A549 (cell line): ENCODE measurements at regions not wholly inside any gene's neighbourhood (a gene's known extent, or its start where the extent isn't known, plus 50 kb on each side); places are given as distances from the start of the nearest gene placed in this dataset.

ENCODE experiments used
- ATAC-seq, 2 experiments: fragments of 200-7000 bp in 1 of 2; fragments of >200 bp in 1 of 2; cut with Nextera tagmentation in 1 of 2; cut with Tn5 transposase in 1 of 2; 3 replicates each; pipeline versions ENCODE4 v1.8.0 to v1.9.1; 2018 to 2020; ENCODE audit warnings: mild to moderate bottlenecking in 1 of 2, moderate library complexity in 1 of 2
- CTCF ChIA-PET: fragments of 300-600 bp; sonication (Branson Sonifier 250); formaldehyde crosslinking; extraction: SDS; loops from one replicate; lab custom pipeline; 2021; ENCODE audit warnings: antibody characterized with exemption, inconsistent platforms; lab: Yijun Ruan, JAX
- POLR2A ChIA-PET: fragments of 350-600 bp; formaldehyde crosslinking; extraction: SDS; loops from one replicate; lab custom pipeline; 2021; ENCODE audit warnings: antibody characterized with exemption, inconsistent platforms; lab: Yijun Ruan, JAX
- DNase-seq, 2 experiments: peaks; one replicate each; pipeline versions ENCODE4 v3.0.0 to v3.0.0-alpha.2; 2011 to 2016; ENCODE audit warnings: low read depth in 1 of 2, low spot score in 1 of 2
- FAIRE-seq: peaks from 2 replicates; lab custom pipeline; 2011; peaks lifted over from hg19 to GRCh38; lab: Jason Lieb, UNC
- H3K27ac ChIP-seq, 2 experiments: fragments of >200 bp; sonication (Bioruptor Twin); formaldehyde crosslinking; 3 replicates each; pipeline ENCODE4 v1.5.1; 2016 to 2017
- H3K4me1 ChIP-seq: fragments of >200 bp; sonication (Bioruptor Twin); formaldehyde crosslinking; 3 replicates; pipeline ENCODE4 v1.6.1; 2016
- H3K4me2 ChIP-seq: fragments of >200 bp; sonication (Bioruptor Twin); formaldehyde crosslinking; 3 replicates; pipeline ENCODE4 v1.6.1; 2016
- H3K4me3 ChIP-seq: fragments of >200 bp; sonication (Bioruptor Twin); formaldehyde crosslinking; 3 replicates; pipeline ENCODE4 v1.5.1; 2016
- H3K9me3 ChIP-seq: fragments of >200 bp; sonication (Bioruptor Twin); formaldehyde crosslinking; 3 replicates; pipeline ENCODE4 v1.6.1; 2016
- CBX2 ChIP-seq: fragments of 200-600 bp; sonication (generic); IDR thresholded peaks from 2 replicates; pipeline ENCODE4 v1.6.1; 2016; ENCODE audit warnings: low read depth, mild to moderate bottlenecking, borderline replicate concordance
- CEBPB ChIP-seq, 2 experiments: fragments of >200 bp in 1 of 2; sonication (Bioruptor Twin) in 1 of 2; formaldehyde crosslinking in 1 of 2; IDR thresholded peaks; 2 replicates each; pipeline ENCODE4 v1.6.1; 2012 to 2016
- EHF ChIP-seq: fragments of 250-450 bp; sonication (Bioruptor Pico); IDR thresholded peaks from 2 replicates; pipeline ENCODE4 v1.5.0; 2020; ENCODE audit warnings: mild to moderate bottlenecking
- EHMT2 ChIP-seq: fragments of 200-600 bp; sonication (generic); IDR thresholded peaks from 2 replicates; pipeline ENCODE4 v1.6.1; 2016; ENCODE audit warnings: antibody characterized with exemption, low read depth, mild to moderate bottlenecking, moderate library complexity
- ESRRA ChIP-seq: fragments of 150-350 bp; IDR thresholded peaks from 2 replicates; pipeline ENCODE4 v1.6.1; 2014; ENCODE audit warnings: mild to moderate bottlenecking, low read length, borderline replicate concordance
- FOSL2 ChIP-seq, 2 experiments: fragments of 450-650 bp in 1 of 2; fragments of >200 bp in 1 of 2; sonication (Bioruptor Twin) in 1 of 2; formaldehyde crosslinking; IDR thresholded peaks; 2 replicates each; pipeline versions ENCODE4 v1.5.0 to v1.6.1; 2016 to 2020; ENCODE audit warnings: mild to moderate bottlenecking in 1 of 2, moderate library complexity in 1 of 2
- HEYL ChIP-seq: fragments of 250-450 bp; sonication (Bioruptor Pico); IDR thresholded peaks from 2 replicates; pipeline ENCODE4 v1.8.0; 2021; ENCODE audit warnings: mild to moderate bottlenecking, moderate library complexity
- HOXB5 ChIP-seq: fragments of 250-450 bp; sonication (Bioruptor Pico); IDR thresholded peaks from 2 replicates; pipeline ENCODE4 v1.5.0; 2020; ENCODE audit warnings: mild to moderate bottlenecking, moderate library complexity
- KDM5A ChIP-seq: fragments of 200-600 bp; sonication (generic); IDR thresholded peaks from 2 replicates; pipeline ENCODE4 v1.6.1; 2016; ENCODE audit warnings: antibody characterized with exemption, mild to moderate bottlenecking
- NFE2L2 ChIP-seq: fragments of 150-350 bp; conservative IDR thresholded peaks from 2 replicates; pipeline ENCODE4 v1.6.1; 2014; ENCODE audit warnings: low read length
- NR3C1 ChIP-seq: fragments of >200 bp; sonication (Bioruptor Twin); formaldehyde crosslinking; IDR thresholded peaks from 3 replicates; pipeline ENCODE4 v1.6.1; 2017
- PHF8 ChIP-seq: fragments of 200-600 bp; sonication (generic); IDR thresholded peaks from 2 replicates; pipeline ENCODE4 v1.6.1; 2016; ENCODE audit warnings: low read depth, mild to moderate bottlenecking, antibody characterized with exemption, moderate library complexity, borderline replicate concordance
- RARB ChIP-seq: fragments of 250-450 bp; sonication (Bioruptor Pico); IDR thresholded peaks from 2 replicates; pipeline ENCODE4 v1.8.0; 2021; ENCODE audit warnings: mild to moderate bottlenecking, moderate library complexity
- ZC3H11A ChIP-seq: fragments of 450-650 bp; IDR thresholded peaks from 2 replicates; pipeline ENCODE4 v1.6.1; 2014; ENCODE audit warnings: antibody characterized with exemption, mild to moderate bottlenecking
- ZNF302 ChIP-seq: fragments of 250-450 bp; sonication (Bioruptor Pico); IDR thresholded peaks from 2 replicates; pipeline ENCODE4 v1.9.0; 2021; ENCODE audit warnings: inconsistent platforms, mild to moderate bottlenecking, moderate library complexity
- WGBS: methylation state at CpG from one replicate; pipeline ENCODE4 v1.1.6; 2017; ENCODE audit errors: missing lambda C conversion rate; 5-methylcytosine and 5-hydroxymethylcytosine counted together
- TF ChIP-seq, protein P1 (sequence below): IDR thresholded peaks from 2 replicates; pipeline ENCODE4 v1.6.1; 2012; ENCODE audit warnings: low read depth, borderline replicate concordance
- TF ChIP-seq, protein P2 (sequence below): fragments of >200 bp; sonication (Bioruptor Twin); formaldehyde crosslinking; IDR thresholded peaks from 2 replicates; pipeline ENCODE4 v1.6.1; 2016
- TF ChIP-seq, protein P3 (sequence below): fragments of >200 bp; sonication (Bioruptor Twin); formaldehyde crosslinking; IDR thresholded peaks from 3 replicates; pipeline ENCODE4 v1.6.1; 2016
- TF ChIP-seq, protein P4 (sequence below): IDR thresholded peaks from 2 replicates; pipeline ENCODE4 v1.6.1; 2012

DNA sequence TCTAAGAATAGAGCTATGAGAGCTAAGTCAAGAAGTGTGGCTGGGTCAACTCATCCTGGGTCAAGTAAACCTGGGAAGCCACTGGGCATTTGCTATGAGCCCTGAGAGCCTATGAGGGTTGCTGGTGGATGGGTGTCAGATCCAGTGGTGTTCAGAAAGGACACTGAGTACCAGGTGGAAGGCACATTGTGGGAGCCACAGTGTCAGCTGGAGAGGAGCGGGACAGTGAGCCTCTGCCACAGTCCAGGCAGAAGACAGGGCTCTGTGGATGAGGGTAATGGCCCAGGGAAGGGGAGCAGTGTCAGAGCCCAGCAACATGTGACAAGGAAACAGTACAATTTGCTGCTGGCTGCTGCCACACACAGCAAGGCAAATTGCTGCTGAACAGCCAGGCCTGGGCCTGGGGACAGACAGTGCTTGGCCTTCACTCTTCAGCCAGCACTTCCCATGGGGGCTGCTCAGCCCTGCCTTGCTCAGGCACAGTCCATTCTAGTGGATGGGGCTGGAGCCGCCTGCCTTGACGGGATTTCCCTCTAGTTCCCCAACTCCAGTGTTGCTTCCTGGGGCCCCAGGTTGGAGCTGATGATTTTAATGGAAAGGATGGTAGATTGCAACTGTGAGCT lies 90.9 kb upstream of the CHST15 start:
- ATAC-seq (no peak), FAIRE-seq (no peak), DNase-seq (no peak)
- POLR2A ChIA-PET, result no interaction called here
- no peak overlapping the region for H3K27ac ChIP-seq
- no peak overlapping the region for H3K4me3 ChIP-seq
- H3K4me1 ChIP-seq, result no peaks in the 10 kb centered on the region
- no peaks in the 10 kb centered on the region for H3K9me3 ChIP-seq
- CTCF ChIA-PET, result interaction anchor here (0.9 to 1.6 kb wide), 2 partner anchors 10 to 113 kb away, joined by 3 to 5 read pairs; no protein-coding TSS in a partner anchor
- 81% methylated on average over 3 of the region's 3 CpGs for WGBS
- TF ChIP-seq RARB (CRISPR knock-in tag) (no peak), FOSL2 (IDR thresholded peaks at IDR 0.05) (no peak), FOSL2 (CRISPR knock-in tag; IDR thresholded peaks at IDR 0.05) (no peak), ZNF302 (CRISPR knock-in tag) (no peak)
- no peak overlapping the region for H3K4me2 ChIP-seq

DNA sequence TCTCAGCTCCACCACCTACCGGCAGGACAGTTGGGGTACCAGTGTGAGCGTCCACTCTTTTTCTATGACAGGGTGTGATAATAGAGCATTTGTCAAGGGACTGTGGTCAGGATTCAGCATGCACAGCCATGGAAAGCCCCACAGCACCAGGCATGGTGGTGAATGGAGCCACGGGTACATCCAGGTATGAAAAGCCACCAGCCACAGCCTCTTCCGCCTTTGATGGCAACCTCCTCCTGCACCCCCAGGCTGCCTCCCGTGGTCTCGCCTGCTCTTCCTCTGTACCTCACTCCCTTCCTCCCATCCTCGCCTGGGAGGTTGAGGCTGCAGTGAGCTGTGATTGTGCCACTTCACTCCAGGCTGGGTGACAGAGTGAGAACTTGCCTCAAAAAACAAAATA lies 90.2 kb upstream of the CHST15 start:
- POLR2A ChIA-PET, result no interaction called here
- TF ChIP-seq ESRRA (no peak), HEYL (CRISPR knock-in tag) (no peak), PHF8 (no peak), ZC3H11A (no peak), HOXB5 (CRISPR knock-in tag) (no peak), KDM5A (no peak)
- TF ChIP-seq, protein P1, sequence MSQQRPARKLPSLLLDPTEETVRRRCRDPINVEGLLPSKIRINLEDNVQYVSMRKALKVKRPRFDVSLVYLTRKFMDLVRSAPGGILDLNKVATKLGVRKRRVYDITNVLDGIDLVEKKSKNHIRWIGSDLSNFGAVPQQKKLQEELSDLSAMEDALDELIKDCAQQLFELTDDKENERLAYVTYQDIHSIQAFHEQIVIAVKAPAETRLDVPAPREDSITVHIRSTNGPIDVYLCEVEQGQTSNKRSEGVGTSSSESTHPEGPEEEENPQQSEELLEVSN, result no peak
- Histone ChIP-seq H3K9me3 (no peaks in the 10 kb centered on the region), H3K4me1 (no peaks in the 10 kb centered on the region), H3K4me2 (no peak overlapping the region), H3K4me3 (no peak overlapping the region), H3K27ac (no peak overlapping the region)
- CTCF ChIA-PET, result interaction anchor here (0.9 kb wide), 1 partner anchor 112 kb away, joined by 3 read pairs; no protein-coding TSS in a partner anchor
- no peak for ATAC-seq
- WGBS, result 87% methylated on average over 7 of the region's 7 CpGs
- DNase-seq, result no peak
- FAIRE-seq, result no peak

DNA sequence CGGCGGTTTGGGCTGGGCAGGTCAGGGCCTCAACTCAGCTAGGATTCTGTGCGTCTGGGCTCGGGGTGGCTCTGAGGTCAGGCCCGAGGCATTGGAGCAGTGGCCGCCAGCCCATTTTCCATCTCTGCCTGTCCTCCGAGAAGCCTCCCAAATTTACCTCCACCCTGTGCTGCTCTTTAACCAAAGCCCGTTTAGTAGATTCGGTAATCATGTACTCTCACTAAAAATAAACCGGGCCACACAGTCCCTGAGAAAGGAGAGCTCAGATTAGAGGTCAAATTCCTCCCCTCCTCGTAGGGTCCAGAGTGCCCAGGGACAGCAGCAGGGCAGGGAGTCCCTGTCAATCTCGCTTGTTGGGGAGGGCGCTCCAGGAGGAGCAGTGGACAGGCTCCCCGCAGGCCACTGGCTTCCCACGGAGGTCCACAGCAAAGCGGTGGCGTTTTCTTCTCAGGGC lies 88.7 kb upstream of the CHST15 start:
- H3K4me2 ChIP-seq, result no peak overlapping the region
- TF ChIP-seq HEYL (CRISPR knock-in tag), result no peak
- FAIRE-seq (no peak), DNase-seq (no peak), ATAC-seq (no peak)
- H3K4me3 ChIP-seq, result no peak overlapping the region
- 79% methylated on average over 17 of the region's 17 CpGs for WGBS
- no peaks in the 10 kb centered on the region for H3K9me3 ChIP-seq
- CTCF ChIA-PET, result no interaction called here
- no peaks in the 10 kb centered on the region for H3K4me1 ChIP-seq
- H3K27ac ChIP-seq, result no peak overlapping the region
- POLR2A ChIA-PET, result no interaction called here

DNA sequence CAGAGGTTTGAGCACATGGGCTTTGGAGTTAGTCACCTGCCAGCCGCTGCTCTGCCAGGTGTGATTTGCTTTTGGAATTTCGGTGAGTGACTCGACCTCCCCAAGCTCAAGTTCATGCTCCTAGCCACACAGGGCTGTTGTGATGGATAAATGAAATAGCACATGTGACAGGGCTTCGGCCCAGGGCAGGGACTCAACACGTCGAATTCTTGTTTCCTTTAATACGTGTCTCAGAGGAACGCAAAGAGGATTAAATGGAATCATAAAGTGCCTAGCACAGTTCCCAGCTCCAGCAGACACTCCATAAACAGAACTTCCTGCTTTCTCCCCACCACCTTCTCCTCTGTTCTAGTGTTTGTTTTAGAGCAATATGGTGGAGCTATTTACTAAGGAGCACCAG lies 88.3 kb upstream of the CHST15 start:
- no peaks in the 10 kb centered on the region for H3K9me3 ChIP-seq
- no peak overlapping the region for H3K27ac ChIP-seq
- no peaks in the 10 kb centered on the region for H3K4me1 ChIP-seq
- TF ChIP-seq, protein P2, sequence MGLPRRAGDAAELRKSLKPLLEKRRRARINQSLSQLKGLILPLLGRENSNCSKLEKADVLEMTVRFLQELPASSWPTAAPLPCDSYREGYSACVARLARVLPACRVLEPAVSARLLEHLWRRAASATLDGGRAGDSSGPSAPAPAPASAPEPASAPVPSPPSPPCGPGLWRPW, result no peak
- TF ChIP-seq ZC3H11A, result no peak
- TF ChIP-seq EHF (CRISPR knock-in tag), result no peak
- TF ChIP-seq, protein P3, sequence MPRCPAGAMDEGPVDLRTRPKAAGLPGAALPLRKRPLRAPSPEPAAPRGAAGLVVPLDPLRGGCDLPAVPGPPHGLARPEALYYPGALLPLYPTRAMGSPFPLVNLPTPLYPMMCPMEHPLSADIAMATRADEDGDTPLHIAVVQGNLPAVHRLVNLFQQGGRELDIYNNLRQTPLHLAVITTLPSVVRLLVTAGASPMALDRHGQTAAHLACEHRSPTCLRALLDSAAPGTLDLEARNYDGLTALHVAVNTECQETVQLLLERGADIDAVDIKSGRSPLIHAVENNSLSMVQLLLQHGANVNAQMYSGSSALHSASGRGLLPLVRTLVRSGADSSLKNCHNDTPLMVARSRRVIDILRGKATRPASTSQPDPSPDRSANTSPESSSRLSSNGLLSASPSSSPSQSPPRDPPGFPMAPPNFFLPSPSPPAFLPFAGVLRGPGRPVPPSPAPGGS, result no peak
- TF ChIP-seq KDM5A, result no peak
- TF ChIP-seq NFE2L2, result no peak
- TF ChIP-seq, protein P4, sequence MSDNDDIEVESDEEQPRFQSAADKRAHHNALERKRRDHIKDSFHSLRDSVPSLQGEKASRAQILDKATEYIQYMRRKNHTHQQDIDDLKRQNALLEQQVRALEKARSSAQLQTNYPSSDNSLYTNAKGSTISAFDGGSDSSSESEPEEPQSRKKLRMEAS, result no peak
- TF ChIP-seq PHF8, result no peak
- TF ChIP-seq, protein P1, result no peak
- no peak for TF ChIP-seq RARB (CRISPR knock-in tag)
- TF ChIP-seq CEBPB (IDR thresholded peaks at IDR 0.05), result no peak
- TF ChIP-seq EHMT2, result no peak
- TF ChIP-seq NR3C1, result no peak
- TF ChIP-seq CBX2, result no peak
- ChIA-PET POLR2A (no interaction called here), CTCF (no interaction called here)
- ATAC-seq, result no peak
- DNase-seq, result no peak
- 85% methylated on average over 7 of the region's 8 CpGs for whole genome bisulfite sequencing
- no peak for FAIRE-seq
- H3K4me2 ChIP-seq, result no peak overlapping the region
- no peak overlapping the region for H3K4me3 ChIP-seq
